Sigmoid colon (tissue), 6 donors: ENCODE measurements at regions not wholly inside any gene's neighbourhood (a gene's known extent, or its start where the extent isn't known, plus 50 kb on each side); places are given as distances from the start of the nearest gene placed in this dataset.
"Not testable (repeated sequence)": the region's sequence is repeated elsewhere in the genome, so short reads cannot be mapped to it uniquely, and the experiment has no call there.

Source experiments
- DNase-seq: peaks from one replicate; pipeline ENCODE4 v3.0.0-alpha.2; 2019
- H3K27ac ChIP-seq, 4 donors: fragments of 200-600 bp; sonication (generic); one replicate each; pipeline ENCODE4 v1.5.1; 2016 to 2019; ENCODE audit warnings: mild to moderate bottlenecking in 1 of 4
- H3K27me3 ChIP-seq, 3 donors: fragments of 200-600 bp; sonication (generic); one replicate each; pipeline ENCODE4 v1.5.1; 2019; ENCODE audit warnings: mild to moderate bottlenecking in 1 of 3
- H3K36me3 ChIP-seq, 4 donors: fragments of 200-600 bp; sonication (generic); one replicate each; pipeline ENCODE4 v1.5.1; 2016 to 2019
- H3K4me1 ChIP-seq, 4 donors: fragments of 200-600 bp; sonication (generic); one replicate each; pipeline ENCODE4 v1.5.1; 2017 to 2019
- H3K4me3 ChIP-seq, 4 donors: fragments of 200-600 bp; sonication (generic); one replicate each; pipeline ENCODE4 v1.5.1; 2017 to 2019; ENCODE audit warnings: mild to moderate bottlenecking in 2 of 4, moderate library complexity in 1 of 4
- H3K9me3 ChIP-seq, 4 donors: fragments of 200-600 bp in 3 of 4; sonication (generic) in 3 of 4; one replicate each; pipeline versions ENCODE4 v1.5.1 to v1.6.1; 2013 to 2019
- CTCF ChIP-seq, 4 experiments: fragments of 450-650 bp in 3 of 4; fragments of 200-600 bp in 1 of 4; IDR thresholded peaks; one replicate each; pipeline ENCODE4 v1.5.1; 2016 to 2019; ENCODE audit warnings: antibody characterized with exemption in 4 of 4, mild to moderate bottlenecking in 3 of 4, moderate library complexity in 2 of 4
- EP300 ChIP-seq, 4 donors: sonication (generic); formaldehyde crosslinking; IDR thresholded peaks; one replicate each; pipeline ENCODE4 v1.6.1; 2017; ENCODE audit warnings: antibody characterized with exemption in 4 of 4
- POLR2A ChIP-seq, 2 donors: fragments of 450-650 bp; IDR thresholded peaks; one replicate each; pipeline ENCODE4 v1.6.1; 2016; ENCODE audit warnings: antibody characterized with exemption in 2 of 2, mild to moderate bottlenecking in 2 of 2, moderate library complexity in 2 of 2
- POLR2AphosphoS5 ChIP-seq, 4 donors: sonication (generic); formaldehyde crosslinking; IDR thresholded peaks; one replicate each; pipeline ENCODE4 v1.6.1; 2017; ENCODE audit warnings: antibody characterized with exemption in 4 of 4
- WGBS, 2 donors: extraction: QIAGEN DNeasy Blood & Tissue Kit; methylation state at CpG; one replicate each; pipeline ENCODE4 v1.1.7; 2013; 5-methylcytosine and 5-hydroxymethylcytosine counted together
- intact Hi-C: fragments of 100-400 bp; cut with DNase I; formaldehyde crosslinking; loops from one replicate; pipeline ENCODE4 v1.15.1; 2023
- donor health status: healthy with polysubstance abuse.
- donor health status: healthy.

- no peak for DNase-seq
- no peak overlapping the region for H3K4me3 ChIP-seq
- TF ChIP-seq EP300 (IDR thresholded peaks at IDR 0.05) (no peak), POLR2AphosphoS5 (IDR thresholded peaks at IDR 0.05) (no peak), POLR2A (IDR thresholded peaks at IDR 0.05) (no peak), CTCF (IDR thresholded peaks at IDR 0.05) (no peak)
Measured at GRCh38 chr4:95939141-95939540, 99.2 kb downstream of the PDHA2 start.

DNA sequence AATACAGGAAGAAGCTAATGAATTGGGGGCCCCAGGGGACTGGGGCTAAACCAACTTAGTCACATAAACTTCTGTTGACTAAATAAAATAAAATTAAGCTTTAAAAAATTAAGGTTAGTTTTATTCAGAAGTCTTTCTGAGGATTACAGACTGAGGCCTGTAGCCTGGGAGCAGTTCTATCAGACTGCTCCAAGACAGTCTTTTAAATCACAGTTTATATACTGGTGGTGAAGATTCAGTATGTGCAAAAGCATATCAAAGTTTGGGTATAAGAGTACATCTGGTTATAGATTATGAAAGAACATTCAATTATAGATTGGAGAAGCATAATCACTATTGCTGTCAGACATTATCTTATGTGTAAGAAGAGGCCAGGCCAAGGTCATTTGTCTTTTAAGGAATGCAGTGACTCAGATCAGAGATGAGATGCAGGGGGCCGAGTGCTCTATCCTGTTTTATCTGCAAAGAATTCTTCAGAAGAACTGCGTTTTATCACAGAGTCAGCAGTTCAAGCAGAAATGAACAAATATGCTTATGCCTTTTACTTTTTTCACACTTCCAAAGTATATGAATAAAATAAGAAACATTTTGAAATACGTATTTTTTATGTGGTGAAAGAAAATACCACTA, 109.4 kb downstream of the PDHA2 start:
- Histone ChIP-seq H3K27ac (no peak overlapping the region), H3K9me3 (peaks cover 0 to 3% (median 0%) of the 10 kb centered on the region in 4 donors), H3K36me3 (no peaks in the 10 kb centered on the region), H3K27me3 (no peaks in the 10 kb centered on the region), H3K4me1 (no peaks in the 10 kb centered on the region), H3K4me3 (no peak overlapping the region)
- WGBS, 2 donors: 63 to 72% methylated on average over 3 of the region's 3 CpGs
- intact Hi-C loops: no loop called here
- DNase-seq: no peak
- TF ChIP-seq POLR2AphosphoS5 (IDR thresholded peaks at IDR 0.05) (no peak), EP300 (IDR thresholded peaks at IDR 0.05) (no peak), POLR2A (IDR thresholded peaks at IDR 0.05) (no peak), CTCF (IDR thresholded peaks at IDR 0.05) (no peak)

More at GRCh38 chr4:95939141-95939540, 99.2 kb downstream of the PDHA2 start:
- no peak overlapping the region for H3K27ac ChIP-seq
- intact Hi-C loops: no loop called here
- no peaks in the 10 kb centered on the region for H3K4me1 ChIP-seq
- H3K9me3 ChIP-seq: no peaks in the 10 kb centered on the region
- WGBS, 2 donors: 79 to 93% methylated on average over 1 of the region's 1 CpG
- H3K27me3 ChIP-seq: no peaks in the 10 kb centered on the region
- no peaks in the 10 kb centered on the region for H3K36me3 ChIP-seq

- no peak overlapping the region for H3K4me3 ChIP-seq
- H3K9me3 ChIP-seq: peaks cover 0 to 3% (median 0%) of the 10 kb centered on the region in 4 donors
- no peaks in the 10 kb centered on the region for H3K4me1 ChIP-seq
- no peaks in the 10 kb centered on the region for H3K36me3 ChIP-seq
- no peak for TF ChIP-seq EP300 (IDR thresholded peaks at IDR 0.05)
- TF ChIP-seq CTCF (IDR thresholded peaks at IDR 0.05): no peak
- intact Hi-C loops: no loop called here
- WGBS, 2 donors: 95 to 97% methylated on average over 1 of the region's 1 CpG
- no peak overlapping the region for H3K27ac ChIP-seq
- no peaks in the 10 kb centered on the region for H3K27me3 ChIP-seq
- no peak for DNase-seq
Measured at GRCh38 chr4:95949808-95950207, 109.9 kb downstream of the PDHA2 start.

DNA sequence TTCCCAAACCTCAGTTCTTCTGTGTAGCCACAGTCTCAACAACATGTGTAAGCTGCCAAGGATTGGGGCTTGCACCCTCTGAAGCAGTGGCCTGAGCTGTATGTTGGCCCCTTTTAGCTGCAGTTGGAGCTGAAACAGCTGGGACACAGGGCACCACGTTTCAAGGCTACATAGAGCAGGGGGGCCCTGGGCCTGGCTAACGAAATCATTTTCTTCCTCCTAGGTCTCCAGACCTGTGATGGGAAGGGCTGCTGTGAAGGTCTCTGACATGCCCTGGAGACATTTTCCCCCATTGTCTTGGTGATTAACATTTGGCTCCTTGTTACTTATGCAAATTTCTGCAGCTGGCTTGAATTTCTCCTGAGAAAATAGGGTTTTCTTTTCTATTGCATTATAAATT, 112.6 kb downstream of the PDHA2 start:
- intact Hi-C loops, H3K4me1 ChIP-seq, H3K27ac ChIP-seq, H3K4me3 ChIP-seq, H3K36me3 ChIP-seq, DNase-seq, H3K27me3 ChIP-seq, H3K9me3 ChIP-seq: not testable (repeated sequence)
- WGBS, 2 donors: 64 to 70% methylated on average over 2 of the region's 2 CpGs

GRCh38 chr4:95956094-95956493, 116.2 kb downstream of the PDHA2 start:
- H3K4me3 ChIP-seq: no peak overlapping the region
- no peaks in the 10 kb centered on the region for H3K27me3 ChIP-seq
- intact Hi-C loops: no loop called here
- H3K27ac ChIP-seq: no peak overlapping the region
- no peak for DNase-seq
- H3K9me3 ChIP-seq: no peaks in the 10 kb centered on the region
- H3K4me1 ChIP-seq: no peaks in the 10 kb centered on the region
- no peaks in the 10 kb centered on the region for H3K36me3 ChIP-seq
- TF ChIP-seq POLR2AphosphoS5 (IDR thresholded peaks at IDR 0.05) (no peak), POLR2A (IDR thresholded peaks at IDR 0.05) (no peak), CTCF (IDR thresholded peaks at IDR 0.05) (no peak)
- 83 to 90% methylated on average over 1 of the region's 1 CpG for WGBS, 2 donors
